Spinal cord (tissue), 9 donors: ENCODE measurements at regions not wholly inside any gene's neighbourhood (a gene's known extent, or its start where the extent isn't known, plus 50 kb on each side); places are given as distances from the start of the nearest gene placed in this dataset.

Experiments used
- DNase-seq, 6 donors: peaks; one replicate each; pipeline versions ENCODE4 v3.0.0 to v3.0.0-alpha.2; 2013 to 2015; ENCODE audit warnings: low spot score in 6 of 6, low read depth in 4 of 6
- H3K27ac ChIP-seq: one replicate; pipeline ENCODE4 v1.5.1; 2013; ENCODE audit warnings: low read depth, low read length, control low read depth
- H3K27me3 ChIP-seq: one replicate; pipeline ENCODE4 v1.6.1; 2013; ENCODE audit warnings: low read length; ENCODE audit not compliant: control insufficient read depth, insufficient read depth
- H3K36me3 ChIP-seq: one replicate; pipeline ENCODE4 v1.6.1; 2013; ENCODE audit warnings: low read length; ENCODE audit not compliant: control insufficient read depth, insufficient read depth
- H3K4me1 ChIP-seq: one replicate; pipeline ENCODE4 v1.6.1; 2013; ENCODE audit warnings: low read length; ENCODE audit not compliant: control insufficient read depth, insufficient read depth
- H3K4me3 ChIP-seq: one replicate; pipeline ENCODE4 v1.5.1; 2013; ENCODE audit warnings: low read depth, low read length, control low read depth
- H3K9me3 ChIP-seq: one replicate; pipeline ENCODE4 v1.6.1; 2013; ENCODE audit warnings: low read length; ENCODE audit not compliant: control insufficient read depth, insufficient read depth
- WGBS: methylation state at CpG from one replicate; pipeline ENCODE4 v1.1.5; 2013; ENCODE audit warnings: missing lambda C conversion rate; ENCODE audit not compliant: insufficient coverage; 5-methylcytosine and 5-hydroxymethylcytosine counted together
- donor health status: healthy.

DNA sequence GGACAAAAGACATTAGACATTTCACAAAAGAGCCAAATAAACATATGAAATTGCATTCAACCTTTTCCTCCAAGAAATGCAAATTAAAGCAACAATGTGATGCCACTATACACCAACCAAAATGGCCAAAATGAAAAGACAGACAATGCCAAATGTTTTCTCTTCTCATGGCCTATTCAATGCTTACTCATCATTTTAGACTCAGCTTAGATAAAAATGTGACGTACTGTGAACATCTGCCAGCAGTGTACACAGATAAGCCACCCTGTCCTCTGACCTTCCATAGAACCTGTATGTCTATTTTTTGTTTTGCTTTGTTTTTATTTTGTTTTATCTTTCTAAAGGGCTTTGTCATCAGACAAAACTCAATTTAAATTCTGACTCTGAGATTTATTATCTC lies 385.2 kb downstream of the FRK start:
- H3K4me1 ChIP-seq = no peaks in the 10 kb centered on the region
- no CpG with 5 or more reads among the region's 1 CpG for WGBS
- H3K4me3 ChIP-seq = no peak overlapping the region
- no peak overlapping the region for H3K27ac ChIP-seq
- H3K9me3 ChIP-seq = no peaks in the 10 kb centered on the region
- no peaks in the 10 kb centered on the region for H3K27me3 ChIP-seq
- no peak for DNase-seq
- H3K36me3 ChIP-seq = no peaks in the 10 kb centered on the region

DNA sequence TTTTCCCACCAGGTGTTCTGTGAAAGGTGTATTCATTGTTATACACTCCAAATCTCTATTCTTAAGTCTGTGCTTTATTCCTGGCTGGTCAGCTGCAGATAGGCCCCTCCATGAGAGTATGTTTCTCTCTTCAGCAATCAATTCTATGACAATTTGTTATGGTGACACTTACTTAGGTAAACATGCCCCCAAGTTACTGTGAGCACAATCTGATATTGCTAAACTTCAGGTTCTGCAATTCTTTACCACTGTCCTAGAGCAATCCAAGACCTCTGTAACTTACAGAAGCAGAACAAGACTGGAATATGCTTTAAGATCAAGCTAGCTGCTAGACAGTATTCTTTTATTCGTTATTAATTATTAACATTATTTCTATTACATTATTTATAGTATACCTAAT lies 391.9 kb downstream of the FRK start:
- DNase-seq = no peak
- no CpG with 5 or more reads among the region's 1 CpG for WGBS
- no peak overlapping the region for H3K27ac ChIP-seq
- H3K4me1 ChIP-seq = peaks cover 4% of the 10 kb centered on the region
- no peaks in the 10 kb centered on the region for H3K9me3 ChIP-seq
- no peak overlapping the region for H3K4me3 ChIP-seq
- no peaks in the 10 kb centered on the region for H3K36me3 ChIP-seq
- no peaks in the 10 kb centered on the region for H3K27me3 ChIP-seq

DNA sequence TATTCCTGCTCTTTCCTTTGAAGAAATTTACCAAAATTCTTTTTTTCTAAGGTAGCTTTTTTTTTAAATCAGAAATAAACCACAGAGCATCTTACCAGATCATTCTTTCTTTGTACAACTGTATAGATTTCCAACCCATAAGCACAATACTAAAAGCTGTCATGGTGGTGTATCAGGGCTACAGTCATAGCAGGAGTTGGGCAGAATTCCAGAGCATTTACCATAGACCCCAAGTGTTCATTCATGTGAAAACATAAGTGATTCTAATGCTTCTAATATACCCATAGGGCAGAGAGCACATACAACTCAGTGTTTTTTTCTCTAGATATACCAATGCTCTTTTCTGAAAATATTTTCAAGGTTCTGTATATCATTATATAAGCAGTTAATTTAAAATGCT lies 392.5 kb downstream of the FRK start:
- peak in 1 of 6 donors; percentile 55 for DNase-seq

DNA sequence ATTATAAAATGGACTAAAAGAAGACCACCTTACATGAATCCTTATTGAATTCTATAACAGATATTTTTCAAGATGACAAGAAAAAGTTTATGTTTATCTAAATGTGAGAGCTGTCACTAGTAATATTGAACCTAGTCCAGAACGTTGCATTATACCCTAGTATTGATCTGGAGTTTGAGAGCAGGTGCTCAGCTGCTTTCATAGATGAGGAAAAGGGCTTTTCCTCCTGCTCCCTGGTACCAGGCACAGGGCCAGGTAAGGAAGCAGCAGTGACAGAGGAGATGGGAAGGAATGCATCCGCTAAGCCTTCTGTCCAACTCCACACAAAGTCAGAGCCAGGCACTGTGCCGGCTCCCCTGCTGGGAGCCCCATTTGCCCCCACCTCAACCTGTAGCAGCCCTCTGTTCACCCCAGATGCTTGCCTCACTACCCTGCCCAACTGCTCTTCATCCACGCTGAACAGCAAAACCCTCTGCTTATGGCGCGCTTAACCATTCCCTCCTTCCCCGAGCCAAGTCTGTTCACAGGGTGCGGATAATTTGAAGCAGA lies 393.1 kb downstream of the FRK start:
- peak in 2 of 6 donors; percentile 42 to 56 for DNase-seq
- WGBS = 74% methylated on average over 8 of the region's 8 CpGs
- no peak overlapping the region for H3K27ac ChIP-seq
- no peaks in the 10 kb centered on the region for H3K9me3 ChIP-seq
- peaks cover 4% of the 10 kb centered on the region for H3K4me1 ChIP-seq
- H3K4me3 ChIP-seq = no peak overlapping the region
- H3K27me3 ChIP-seq = no peaks in the 10 kb centered on the region
- H3K36me3 ChIP-seq = no peaks in the 10 kb centered on the region

More for the DNA sequence above, 392.5 kb downstream of the FRK start:
- Histone ChIP-seq H3K4me1 (peaks cover 4% of the 10 kb centered on the region), H3K27ac (no peak overlapping the region), H3K36me3 (no peaks in the 10 kb centered on the region), H3K9me3 (no peaks in the 10 kb centered on the region), H3K4me3 (no peak overlapping the region), H3K27me3 (no peaks in the 10 kb centered on the region)

DNA sequence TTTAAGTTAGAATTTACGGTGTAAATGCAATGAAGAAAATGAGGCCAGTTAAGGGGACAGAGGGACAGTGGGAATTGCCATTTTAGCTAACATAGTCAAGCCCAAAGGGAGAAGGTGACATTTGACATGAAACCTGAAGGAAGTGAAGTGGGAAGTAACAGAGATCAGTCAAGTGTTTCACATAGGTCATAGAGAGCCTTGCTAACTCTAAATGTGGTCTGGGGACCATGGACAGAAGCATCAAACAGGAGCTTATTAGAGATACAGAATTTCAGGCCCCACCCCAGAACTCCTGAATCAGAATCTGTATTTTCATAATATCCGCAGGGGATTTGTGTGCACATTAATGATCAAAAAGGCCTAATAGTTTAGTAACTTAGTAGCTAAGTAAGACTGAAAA lies 393.7 kb downstream of the FRK start:
- Histone ChIP-seq H3K27ac (no peak overlapping the region), H3K4me1 (peaks cover 4% of the 10 kb centered on the region), H3K4me3 (no peak overlapping the region), H3K27me3 (no peaks in the 10 kb centered on the region), H3K36me3 (no peaks in the 10 kb centered on the region), H3K9me3 (no peaks in the 10 kb centered on the region)
- WGBS = 100% methylated on average over 1 of the region's 2 CpGs
- DNase-seq = no peak

DNA sequence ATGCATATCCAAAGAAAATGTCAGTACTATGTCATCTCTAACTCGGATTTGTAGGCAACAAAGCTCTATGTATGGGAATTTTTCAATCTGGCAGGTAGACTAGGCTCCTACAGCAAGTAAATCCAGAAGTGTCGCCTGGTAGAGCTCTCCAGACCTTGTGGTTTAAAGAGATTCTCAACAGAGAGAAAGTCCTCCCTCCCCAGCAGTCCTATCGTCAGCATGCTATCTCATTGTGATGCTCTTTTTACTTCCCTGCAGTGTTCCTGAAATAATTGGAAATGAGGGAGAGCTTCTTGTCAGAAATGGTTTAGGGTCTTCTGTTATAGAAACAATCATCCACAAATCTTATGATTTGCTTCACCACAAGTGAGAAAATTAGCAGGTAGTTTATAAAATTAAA lies 395.4 kb downstream of the FRK start:
- H3K27ac ChIP-seq = no peak overlapping the region
- 100% methylated on average over 1 of the region's 3 CpGs for WGBS
- no peak overlapping the region for H3K4me3 ChIP-seq
- H3K9me3 ChIP-seq = no peaks in the 10 kb centered on the region
- no peaks in the 10 kb centered on the region for H3K36me3 ChIP-seq
- peak in 1 of 6 donors; percentile 24 for DNase-seq
- peaks cover 4% of the 10 kb centered on the region for H3K4me1 ChIP-seq
- H3K27me3 ChIP-seq = no peaks in the 10 kb centered on the region

DNA sequence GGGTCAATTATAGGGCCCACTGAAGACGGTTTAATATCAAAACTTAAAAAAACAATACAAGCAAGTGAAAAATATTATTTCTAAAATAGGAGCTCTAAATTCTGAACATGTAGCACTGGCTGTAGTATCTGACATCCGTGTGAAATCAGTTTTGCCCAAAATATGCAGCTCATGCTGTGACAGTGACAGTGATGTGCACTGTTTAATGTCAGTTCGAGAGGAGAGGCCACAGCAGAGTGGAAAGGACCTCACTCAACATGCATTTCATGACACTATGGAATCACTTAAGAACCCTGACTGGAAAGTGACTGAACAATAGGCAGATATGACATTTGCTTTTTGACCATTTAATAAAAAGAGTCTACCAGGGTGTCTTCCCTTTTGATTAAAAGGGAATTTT lies 397.0 kb downstream of the FRK start:
- H3K9me3 ChIP-seq = no peaks in the 10 kb centered on the region

DNA sequence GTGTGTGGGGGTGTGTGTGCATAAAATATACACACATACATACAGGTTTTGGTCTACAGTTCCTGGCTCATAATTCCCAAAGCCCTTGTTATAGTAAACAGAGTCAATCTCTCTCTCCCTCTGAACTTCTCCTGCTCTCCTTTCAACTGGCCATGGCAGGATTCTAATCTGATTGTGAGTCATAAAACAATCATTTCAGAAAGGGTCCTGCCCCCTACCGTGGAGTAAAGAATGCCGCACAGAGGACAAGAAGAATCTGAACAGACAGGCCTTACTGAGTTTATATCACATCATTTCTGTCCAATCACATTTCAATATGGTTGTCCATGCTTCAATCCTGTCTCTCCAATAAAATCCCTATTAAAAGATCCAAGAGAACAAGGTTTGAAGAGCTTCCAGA lies 416.9 kb downstream of the FRK start:
- DNase-seq = no peak
- no CpG with 5 or more reads among the region's 2 CpGs for WGBS
- no peaks in the 10 kb centered on the region for H3K27me3 ChIP-seq

More for the DNA sequence above, 397.0 kb downstream of the FRK start:
- Histone ChIP-seq H3K27ac (no peak overlapping the region), H3K27me3 (no peaks in the 10 kb centered on the region), H3K4me3 (no peak overlapping the region), H3K36me3 (no peaks in the 10 kb centered on the region), H3K4me1 (peaks cover 4% of the 10 kb centered on the region)
- 83% methylated on average over 1 of the region's 3 CpGs for WGBS
- DNase-seq = no peak

DNA sequence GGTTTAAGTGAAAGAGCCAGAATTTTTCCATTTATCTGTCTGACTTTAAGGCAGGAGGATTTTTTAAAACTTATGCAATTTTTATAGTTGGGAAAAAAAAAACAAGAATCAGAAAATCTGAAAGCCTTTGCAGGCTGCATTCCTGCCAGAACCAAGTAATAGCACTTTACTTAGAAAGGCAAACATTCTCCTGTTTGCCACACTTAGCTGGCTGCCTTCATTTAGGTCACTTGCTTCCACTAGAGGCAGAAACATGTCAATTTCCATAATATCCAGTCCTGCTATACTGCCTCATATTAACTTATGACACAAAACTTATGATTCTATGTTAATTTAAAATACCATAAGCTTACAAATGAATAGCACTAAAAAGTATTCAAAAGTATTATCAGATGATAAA lies 425.8 kb downstream of the FRK start:
- no peak for DNase-seq
- H3K9me3 ChIP-seq = no peaks in the 10 kb centered on the region
- H3K4me3 ChIP-seq = no peak overlapping the region
- H3K4me1 ChIP-seq = no peaks in the 10 kb centered on the region
- H3K27me3 ChIP-seq = no peaks in the 10 kb centered on the region
- H3K27ac ChIP-seq = no peak overlapping the region
- no peaks in the 10 kb centered on the region for H3K36me3 ChIP-seq

More for the DNA sequence above, 416.9 kb downstream of the FRK start:
- Histone ChIP-seq H3K4me1 (no peaks in the 10 kb centered on the region), H3K4me3 (no peak overlapping the region), H3K9me3 (no peaks in the 10 kb centered on the region), H3K27ac (no peak overlapping the region), H3K36me3 (no peaks in the 10 kb centered on the region)

DNA sequence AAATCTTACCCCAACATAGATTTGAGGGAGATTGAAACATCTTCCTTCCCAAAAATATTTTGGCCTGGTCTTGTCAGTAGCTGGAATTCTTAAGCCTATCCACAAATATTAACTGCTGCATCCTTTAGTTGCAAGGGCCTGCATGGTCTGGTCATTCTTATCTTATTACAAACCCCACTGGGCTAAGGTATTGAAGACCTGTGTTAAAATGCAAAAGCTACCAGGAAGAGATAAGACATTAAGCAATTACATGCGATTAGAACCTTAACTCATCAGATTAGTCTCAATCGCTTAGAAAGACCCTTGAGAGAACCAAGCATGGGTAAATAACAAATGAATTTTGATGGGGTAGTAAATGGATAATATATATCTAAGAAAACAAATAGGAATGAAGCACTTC lies 426.6 kb downstream of the FRK start:
- no CpG with 5 or more reads among the region's 2 CpGs for WGBS
- Histone ChIP-seq H3K4me1 (no peaks in the 10 kb centered on the region), H3K9me3 (no peaks in the 10 kb centered on the region), H3K27ac (no peak overlapping the region), H3K4me3 (no peak overlapping the region), H3K27me3 (no peaks in the 10 kb centered on the region), H3K36me3 (no peaks in the 10 kb centered on the region)
- DNase-seq = no peak
